B cell (primary cell): ENCODE measurements at regions not wholly inside any gene's neighbourhood (a gene's known extent, or its start where the extent isn't known, plus 50 kb on each side); places are given as distances from the start of the nearest gene placed in this dataset.
"Not testable (repeated sequence)": the region's sequence is repeated elsewhere in the genome, so short reads cannot be mapped to it uniquely, and the experiment has no call there.

Source experiments
- CTCF ChIP-seq: fragments of 200-600 bp; IDR thresholded peaks from one replicate; pipeline ENCODE4 v1.8.0; 2022; ENCODE audit warnings: antibody characterized with exemption, mild to moderate bottlenecking
- EZH2 ChIP-seq: IDR thresholded peaks from 2 replicates; pipeline ENCODE4 v1.6.1; 2012; ENCODE audit warnings: borderline replicate concordance, low read depth, mild to moderate bottlenecking, moderate library complexity, low read length; ENCODE audit not compliant: insufficient read depth, poor library complexity, severe bottlenecking

GRCh38 chr4:4090720-4091119, 136.0 kb downstream of the OTOP1 start:
- TF ChIP-seq CTCF, EZH2: not testable (repeated sequence)
